H9 (cell line): ENCODE measurements at regions not wholly inside any gene's neighbourhood (a gene's known extent, or its start where the extent isn't known, plus 50 kb on each side); places are given as distances from the start of the nearest gene placed in this dataset.

ENCODE experiments used
- DNase-seq: peaks from one replicate; pipeline ENCODE4 v3.0.0-alpha.2; 2017
- H2AFZ ChIP-seq: one replicate; pipeline ENCODE4 v1.6.1; 2013; ENCODE audit warnings: mild to moderate bottlenecking, low read length, control low read depth, moderate library complexity
- H2AK5ac ChIP-seq: 2 replicates; pipeline ENCODE4 v1.6.1; 2013; ENCODE audit warnings: low read length, control low read depth, mixed read lengths; ENCODE audit not compliant: insufficient read length
- H2BK120ac ChIP-seq: one replicate; pipeline ENCODE4 v1.6.1; 2013; ENCODE audit warnings: low read depth, mild to moderate bottlenecking, low read length, control low read depth, inconsistent platforms; ENCODE audit not compliant: poor library complexity, severe bottlenecking
- H2BK12ac ChIP-seq: 2 replicates; pipeline ENCODE4 v1.6.1; 2013; ENCODE audit warnings: low read length, control low read depth, mixed read lengths, low read depth; ENCODE audit not compliant: insufficient read length
- H2BK15ac ChIP-seq: 2 replicates; pipeline ENCODE4 v1.6.1; 2013; ENCODE audit warnings: low read depth, low read length, control low read depth
- H2BK20ac ChIP-seq: one replicate; pipeline ENCODE4 v1.6.1; 2013; ENCODE audit warnings: low read depth, mild to moderate bottlenecking, low read length, control low read depth, inconsistent platforms; ENCODE audit not compliant: poor library complexity, severe bottlenecking
- H2BK5ac ChIP-seq: 2 replicates; pipeline ENCODE4 v1.6.1; 2013; ENCODE audit warnings: low read length, control low read depth, mixed read lengths; ENCODE audit not compliant: insufficient read length
- H3K14ac ChIP-seq: 2 replicates; pipeline ENCODE4 v1.6.1; 2013; ENCODE audit warnings: low read length, control low read depth; ENCODE audit not compliant: insufficient read depth
- H3K18ac ChIP-seq: 2 replicates; pipeline ENCODE4 v1.6.1; 2013; ENCODE audit warnings: low read depth, mild to moderate bottlenecking, mixed read lengths, low read length, control low read depth; ENCODE audit not compliant: insufficient read length
- H3K23ac ChIP-seq: 2 replicates; pipeline ENCODE4 v1.6.1; 2013; ENCODE audit warnings: low read length, control low read depth, mixed read lengths, low read depth; ENCODE audit not compliant: insufficient read length
- H3K23me2 ChIP-seq: 2 replicates; pipeline ENCODE4 v1.6.1; 2013; ENCODE audit warnings: low read depth, mild to moderate bottlenecking, mixed read lengths, low read length, control low read depth; ENCODE audit not compliant: insufficient read length, poor library complexity, severe bottlenecking
- H3K27ac ChIP-seq: 2 replicates; pipeline ENCODE4 v1.5.1; 2013; ENCODE audit warnings: low read length, control low read depth, mixed read lengths, low read depth; ENCODE audit not compliant: insufficient read length
- H3K27me3 ChIP-seq: 2 replicates; pipeline ENCODE4 v1.6.1; 2013; ENCODE audit warnings: low read length, control low read depth, inconsistent platforms; ENCODE audit not compliant: insufficient read depth
- H3K4ac ChIP-seq: 2 replicates; pipeline ENCODE4 v1.6.1; 2013; ENCODE audit warnings: low read depth, mild to moderate bottlenecking, control low read depth, inconsistent platforms, low read length, moderate library complexity
- H3K4me1 ChIP-seq: 2 replicates; pipeline ENCODE4 v1.6.1; 2013; ENCODE audit warnings: low read length, control low read depth, inconsistent platforms; ENCODE audit not compliant: insufficient read depth
- H3K4me2 ChIP-seq: 2 replicates; pipeline ENCODE4 v1.6.1; 2013; ENCODE audit warnings: low read length, control low read depth, mixed read lengths; ENCODE audit not compliant: insufficient read length, insufficient read depth
- H3K56ac ChIP-seq: 2 replicates; pipeline ENCODE4 v1.6.1; 2013; ENCODE audit warnings: low read depth, mild to moderate bottlenecking, mixed read lengths, low read length, control low read depth; ENCODE audit not compliant: insufficient read length
- H3K79me1 ChIP-seq: 2 replicates; pipeline ENCODE4 v1.6.1; 2013; ENCODE audit warnings: low read depth, mild to moderate bottlenecking, moderate library complexity, low read length, control low read depth, inconsistent platforms; ENCODE audit not compliant: insufficient read depth, poor library complexity, severe bottlenecking
- H3K79me2 ChIP-seq: 2 replicates; pipeline ENCODE4 v1.6.1; 2013; ENCODE audit warnings: low read length, control low read depth, inconsistent platforms; ENCODE audit not compliant: insufficient read depth
- H3K9ac ChIP-seq: 2 replicates; pipeline ENCODE4 v1.6.1; 2013; ENCODE audit warnings: low read length, control low read depth, mixed read lengths; ENCODE audit not compliant: insufficient read length; ENCODE audit errors: extremely low read depth
- H3K9me3 ChIP-seq: one replicate; pipeline ENCODE4 v1.6.1; 2013; ENCODE audit warnings: low read depth, low read length, inconsistent platforms; ENCODE audit not compliant: control insufficient read depth
- H3T11ph ChIP-seq: one replicate; pipeline ENCODE4 v1.6.1; 2013; ENCODE audit warnings: mild to moderate bottlenecking, low read length, control low read depth, inconsistent platforms
- H4K20me1 ChIP-seq: one replicate; pipeline ENCODE4 v1.6.1; 2013; ENCODE audit not compliant: control insufficient read depth, insufficient read length, insufficient read depth
- H4K5ac ChIP-seq: 2 replicates; pipeline ENCODE4 v1.6.1; 2013; ENCODE audit warnings: low read depth, mild to moderate bottlenecking, mixed read lengths, low read length, control low read depth; ENCODE audit not compliant: insufficient read length
- H4K8ac ChIP-seq: replicated peaks from 2 replicates; pipeline ENCODE4 v1.6.1; 2013; ENCODE audit warnings: low read length, control low read depth, mixed read lengths, low read depth; ENCODE audit not compliant: insufficient read length
- H4K91ac ChIP-seq: 2 replicates; pipeline ENCODE4 v1.6.1; 2013; ENCODE audit warnings: low read depth, mild to moderate bottlenecking, moderate library complexity, mixed read lengths, low read length, control low read depth; ENCODE audit not compliant: insufficient read length
- H3K27ac Mint-ChIP-seq, 3 experiments: 2 replicates in 2 of 3; 3 replicates in 1 of 3; pipeline ENCODE4 v1.8.0; 2020 to 2021; ENCODE audit warnings: mixed read lengths in 3 of 3, mild to moderate bottlenecking in 1 of 3, moderate library complexity in 1 of 3
- H3K27me3 Mint-ChIP-seq: 2 replicates; pipeline ENCODE4 v1.8.0; 2021; ENCODE audit warnings: low read depth, mild to moderate bottlenecking, moderate library complexity, mixed read lengths
- H3K36me3 Mint-ChIP-seq, 3 experiments: 2 replicates in 2 of 3; 3 replicates in 1 of 3; pipeline ENCODE4 v1.8.0; 2020 to 2021; ENCODE audit warnings: low read depth in 3 of 3, mixed read lengths in 3 of 3; ENCODE audit not compliant: insufficient read depth in 1 of 3
- H3K4me1 Mint-ChIP-seq, 2 experiments: 2 replicates each; pipeline ENCODE4 v1.8.0; 2020; ENCODE audit warnings: mixed read lengths in 2 of 2
- H3K4me3 Mint-ChIP-seq, 2 experiments: 2 replicates in 1 of 2; 3 replicates in 1 of 2; pipeline ENCODE4 v1.8.0; 2020 to 2021; ENCODE audit warnings: mild to moderate bottlenecking in 2 of 2, mixed read lengths in 2 of 2, moderate library complexity in 1 of 2
- H3K9me3 Mint-ChIP-seq, 2 experiments: 2 replicates in 1 of 2; 3 replicates in 1 of 2; pipeline ENCODE4 v1.8.0; 2020; ENCODE audit warnings: mild to moderate bottlenecking in 2 of 2, mixed read lengths in 2 of 2, moderate library complexity in 1 of 2
- WGBS: extraction: QIAGEN DNeasy Blood & Tissue Kit; methylation state at CpG from one replicate; pipeline ENCODE4 v1.1.7; 2013; ENCODE audit warnings: missing lambda C conversion rate, low lambda C conversion rate, mixed read lengths; ENCODE audit not compliant: insufficient read length; ENCODE audit errors: extremely low coverage; 5-methylcytosine and 5-hydroxymethylcytosine counted together
- TF ChIP-seq, protein P1 (sequence below): fragments of 200-600 bp; sonication (generic); conservative IDR thresholded peaks from 3 replicates; pipeline ENCODE4 v1.8.0; 2021; ENCODE audit warnings: antibody characterized with exemption, mild to moderate bottlenecking

DNA sequence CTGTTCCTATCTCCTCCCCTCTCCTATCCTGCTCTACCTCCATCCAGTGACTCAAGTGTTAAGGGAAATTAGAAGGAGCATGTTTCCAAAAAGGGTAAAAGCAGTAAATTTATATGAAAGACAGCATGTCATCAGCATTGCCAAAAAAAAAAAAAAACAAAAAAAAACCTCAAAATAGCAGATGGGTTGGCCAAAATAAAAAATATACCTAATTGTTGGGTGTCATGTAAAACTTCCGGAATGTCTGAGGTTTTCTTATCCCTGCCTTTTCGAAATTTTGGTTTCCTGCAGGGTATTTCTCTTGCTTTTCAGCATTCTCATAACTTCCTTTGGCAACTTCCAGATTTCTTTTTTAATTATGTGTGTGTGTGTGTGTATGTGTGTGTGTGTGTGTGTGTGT lies 241.6 kb upstream of the FN1 start:
- Mint-ChIP-seq H3K9me3 (no peaks in the 10 kb centered on the region; a peak in 2 of 5 replicates), H3K36me3 (no peaks in the 10 kb centered on the region), H3K27ac (no peak overlapping the region; a peak in 1 of 7 replicates), H3K4me1 (peaks cover 0 to 5% of the 10 kb centered on the region in 2 experiments; a peak in 1 of 4 replicates), H3K27me3 (no peaks in the 10 kb centered on the region), H3K4me3 (no peak overlapping the region)
- Histone ChIP-seq H4K8ac (no peak overlapping the region), H2BK20ac (no peak overlapping the region), H2BK12ac (no peak overlapping the region), H3K4ac (no peak overlapping the region), H2AK5ac (no peak overlapping the region), H3K18ac (no peak overlapping the region), H3K27ac (no peak overlapping the region), H3T11ph (no peak overlapping the region), H4K20me1 (no peaks in the 10 kb centered on the region), H3K79me2 (no peaks in the 10 kb centered on the region), H2BK120ac (no peak overlapping the region), H2BK5ac (no peak overlapping the region), H3K4me2 (no peak overlapping the region), H3K23me2 (no peaks in the 10 kb centered on the region), H3K79me1 (no peaks in the 10 kb centered on the region), H3K9ac (no peak overlapping the region), H3K14ac (no peak overlapping the region), H2AFZ (no peak overlapping the region), H4K91ac (no peak overlapping the region), H3K56ac (no peak overlapping the region), H3K23ac (no peak overlapping the region), H3K27me3 (no peaks in the 10 kb centered on the region), H4K5ac (no peak overlapping the region), H2BK15ac (no peak overlapping the region), H3K4me1 (no peaks in the 10 kb centered on the region), H3K9me3 (no peaks in the 10 kb centered on the region)
- TF ChIP-seq, protein P1, sequence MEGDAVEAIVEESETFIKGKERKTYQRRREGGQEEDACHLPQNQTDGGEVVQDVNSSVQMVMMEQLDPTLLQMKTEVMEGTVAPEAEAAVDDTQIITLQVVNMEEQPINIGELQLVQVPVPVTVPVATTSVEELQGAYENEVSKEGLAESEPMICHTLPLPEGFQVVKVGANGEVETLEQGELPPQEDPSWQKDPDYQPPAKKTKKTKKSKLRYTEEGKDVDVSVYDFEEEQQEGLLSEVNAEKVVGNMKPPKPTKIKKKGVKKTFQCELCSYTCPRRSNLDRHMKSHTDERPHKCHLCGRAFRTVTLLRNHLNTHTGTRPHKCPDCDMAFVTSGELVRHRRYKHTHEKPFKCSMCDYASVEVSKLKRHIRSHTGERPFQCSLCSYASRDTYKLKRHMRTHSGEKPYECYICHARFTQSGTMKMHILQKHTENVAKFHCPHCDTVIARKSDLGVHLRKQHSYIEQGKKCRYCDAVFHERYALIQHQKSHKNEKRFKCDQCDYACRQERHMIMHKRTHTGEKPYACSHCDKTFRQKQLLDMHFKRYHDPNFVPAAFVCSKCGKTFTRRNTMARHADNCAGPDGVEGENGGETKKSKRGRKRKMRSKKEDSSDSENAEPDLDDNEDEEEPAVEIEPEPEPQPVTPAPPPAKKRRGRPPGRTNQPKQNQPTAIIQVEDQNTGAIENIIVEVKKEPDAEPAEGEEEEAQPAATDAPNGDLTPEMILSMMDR = no peak
- no CpG with 5 or more reads among the region's 2 CpGs for WGBS
- DNase-seq = no peak
